PC-9 (cell line): ENCODE measurements at regions not wholly inside any gene's neighbourhood (a gene's known extent, or its start where the extent isn't known, plus 50 kb on each side); places are given as distances from the start of the nearest gene placed in this dataset.

Experiments
- CTCF ChIP-seq: fragments of 200-600 bp; sonication (generic); conservative IDR thresholded peaks from 2 replicates; pipeline ENCODE4 v1.6.1; 2017; ENCODE audit warnings: mixed run types, antibody characterized with exemption, mild to moderate bottlenecking, moderate library complexity
- EZH2 ChIP-seq: fragments of 200-600 bp; sonication (generic); IDR thresholded peaks from 2 replicates; pipeline ENCODE4 v1.8.0; 2017; ENCODE audit warnings: antibody characterized with exemption, low read depth

GRCh38 chr11:109017489-109017888, 352.6 kb downstream of the DDX10 start:
- TF ChIP-seq CTCF (no peak), EZH2 (no peak)
